NCI-H1930 (cell line): ENCODE measurements at regions not wholly inside any gene's neighbourhood (a gene's known extent, or its start where the extent isn't known, plus 50 kb on each side); places are given as distances from the start of the nearest gene placed in this dataset.

Experiments used
- DNase-seq, 2 experiments: peaks; one replicate each; lab custom pipeline; 2025; lab: John Stamatoyannopoulos, UW

DNA sequence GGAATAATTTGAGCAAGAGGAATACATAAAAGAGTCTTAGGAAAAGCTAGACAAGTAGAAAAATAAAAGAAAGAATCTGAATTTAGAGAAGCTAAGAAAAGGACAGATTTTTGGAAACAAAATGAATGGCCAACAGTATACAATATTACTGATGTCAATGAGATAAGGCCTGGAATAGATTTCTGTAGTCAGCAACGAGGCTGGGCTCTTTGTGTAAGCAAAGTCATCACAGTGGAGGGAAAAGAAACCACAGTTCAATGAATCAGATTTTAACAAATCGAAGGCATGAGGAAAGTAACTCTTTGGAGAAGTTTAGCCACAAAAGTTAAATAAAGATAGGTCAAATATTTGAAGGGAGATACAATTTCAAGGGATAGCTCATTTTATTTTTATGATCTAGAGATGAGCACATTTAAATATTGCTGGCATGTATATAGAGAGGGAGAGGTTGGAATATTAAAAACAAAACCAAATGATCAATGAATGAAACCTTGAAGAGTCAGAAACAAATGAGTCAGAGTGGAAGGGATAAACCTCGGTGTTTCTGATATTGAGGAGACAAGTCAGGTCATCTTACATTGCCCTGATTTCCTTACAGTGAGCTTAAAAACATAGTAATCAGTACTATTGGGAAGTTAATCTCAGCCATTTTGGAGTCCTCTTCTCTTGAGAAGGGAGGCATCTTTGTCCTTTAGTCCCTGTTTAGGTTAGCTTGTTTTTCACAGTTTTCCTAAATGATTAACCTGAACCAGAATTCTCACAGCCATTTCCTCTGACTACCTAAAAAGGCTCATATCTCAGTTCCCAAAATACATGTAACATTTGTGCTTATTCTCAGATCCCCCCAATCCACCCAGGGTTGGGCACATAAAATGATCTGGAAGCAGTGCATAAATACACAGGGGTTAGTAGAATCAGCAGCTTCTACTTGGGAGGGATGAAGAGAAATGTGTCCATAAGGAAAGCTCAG, 620.0 kb upstream of the B3GALT2 start:
- DNase-seq: no peak

DNA sequence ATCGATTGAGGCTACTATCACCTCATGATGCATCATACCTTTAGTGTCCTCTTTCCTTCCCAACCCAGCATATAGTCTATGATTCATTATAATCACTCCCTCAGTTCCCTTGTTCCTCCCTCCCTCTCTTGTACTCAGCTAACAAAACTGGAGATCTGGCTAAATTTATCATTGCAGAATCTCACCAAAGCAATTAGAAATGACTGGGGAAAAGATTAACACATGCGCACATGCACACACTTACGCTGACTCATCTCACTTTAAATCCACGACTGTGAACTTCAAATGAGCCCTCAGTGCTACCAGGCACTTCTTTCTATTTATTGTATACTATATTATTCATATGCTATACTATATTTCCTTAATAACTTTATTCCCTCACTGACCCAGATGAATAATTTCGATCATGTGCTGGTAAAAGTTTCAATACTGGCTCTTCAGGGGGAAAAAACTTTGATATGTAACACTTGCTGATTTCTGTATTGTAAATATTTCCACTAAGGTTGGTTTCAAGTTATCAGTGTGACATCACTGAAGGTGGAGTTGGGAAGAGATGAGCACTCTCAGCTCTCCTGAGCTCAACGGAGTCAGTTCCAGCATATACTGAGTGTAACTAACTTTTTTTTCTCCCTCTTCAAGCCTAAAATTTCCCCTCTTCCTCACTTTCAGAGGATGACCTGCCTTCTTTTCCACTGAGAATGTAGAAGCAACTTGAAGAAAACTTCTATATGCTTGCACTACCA, 613.7 kb upstream of the B3GALT2 start:
- DNase-seq: no peak

DNA sequence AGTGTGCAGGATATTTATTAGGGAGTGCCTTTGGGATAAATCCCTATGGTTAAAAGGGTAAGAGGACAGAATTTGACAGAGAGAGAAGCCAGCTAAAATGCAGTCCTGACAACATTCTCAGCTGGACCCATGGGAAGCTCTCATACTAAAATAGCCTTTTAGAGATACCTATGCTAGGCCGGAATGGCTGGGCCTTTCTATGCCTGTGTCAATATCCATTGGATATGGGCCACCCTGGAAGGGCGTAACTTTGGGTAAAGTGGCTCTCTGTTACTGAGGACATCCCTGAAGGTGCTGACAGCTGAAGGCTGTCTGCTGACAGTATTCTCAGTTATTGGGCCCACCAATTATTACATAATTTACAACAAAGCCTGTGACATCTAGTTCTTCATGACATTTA, 613.0 kb upstream of the B3GALT2 start:
- no peak for DNase-seq

DNA sequence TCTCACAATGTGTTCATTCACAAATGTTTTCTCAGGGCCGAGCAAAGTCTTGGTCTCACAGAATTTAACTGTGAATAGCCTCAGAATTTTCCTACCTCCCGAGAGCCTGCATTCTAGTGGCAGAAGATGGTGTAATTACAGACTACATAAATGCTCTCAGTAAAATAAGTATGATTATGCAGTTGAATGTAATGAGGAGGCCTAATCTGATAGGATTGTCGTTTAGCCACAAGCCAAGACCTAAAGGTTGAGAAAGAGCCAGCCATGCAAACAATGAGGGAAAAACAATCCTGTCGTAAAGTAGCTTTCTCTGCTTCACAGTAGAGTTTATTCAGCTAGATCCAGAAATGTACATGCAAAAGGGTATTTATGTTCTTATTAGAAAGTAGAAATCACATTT, 607.8 kb upstream of the B3GALT2 start:
- DNase-seq: no peak

DNA sequence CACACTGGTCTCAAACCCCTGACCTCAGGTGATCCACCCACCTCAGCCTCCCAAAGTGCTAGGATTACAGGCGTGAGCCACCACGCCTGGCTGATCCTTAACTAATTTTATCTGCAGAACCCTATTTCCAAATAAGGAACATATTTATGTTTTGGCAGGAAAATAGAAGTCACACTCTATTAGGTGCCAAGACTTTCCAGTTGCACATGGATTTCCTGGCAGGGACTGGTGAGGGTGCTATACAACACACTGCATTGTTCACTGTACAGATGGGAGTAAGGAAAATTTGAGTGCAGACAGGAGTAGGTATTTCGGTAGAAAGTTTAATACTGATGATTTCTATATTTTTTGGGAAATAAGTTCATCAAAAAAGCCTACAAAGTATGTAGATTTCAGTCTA, 605.3 kb upstream of the B3GALT2 start:
- no peak for DNase-seq

DNA sequence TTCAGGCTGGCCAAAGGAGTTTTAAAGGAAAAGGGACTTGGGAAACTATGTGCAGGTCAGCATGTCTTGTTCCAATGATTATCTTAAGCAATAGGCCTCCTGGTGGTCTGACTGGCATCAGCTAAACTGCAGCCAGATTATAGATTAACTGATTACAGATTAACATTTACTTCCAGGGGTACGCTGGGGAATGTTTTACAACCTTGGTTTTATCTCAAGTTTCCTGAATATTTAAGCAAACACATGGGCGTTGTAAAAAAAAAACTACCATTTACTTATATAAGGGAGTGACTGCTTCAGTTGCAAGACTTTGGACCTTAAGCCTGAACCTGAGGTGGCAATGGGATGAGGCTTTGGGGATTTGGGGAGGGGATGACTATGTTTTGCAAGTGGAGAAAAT, 600.6 kb upstream of the B3GALT2 start:
- no peak for DNase-seq

DNA sequence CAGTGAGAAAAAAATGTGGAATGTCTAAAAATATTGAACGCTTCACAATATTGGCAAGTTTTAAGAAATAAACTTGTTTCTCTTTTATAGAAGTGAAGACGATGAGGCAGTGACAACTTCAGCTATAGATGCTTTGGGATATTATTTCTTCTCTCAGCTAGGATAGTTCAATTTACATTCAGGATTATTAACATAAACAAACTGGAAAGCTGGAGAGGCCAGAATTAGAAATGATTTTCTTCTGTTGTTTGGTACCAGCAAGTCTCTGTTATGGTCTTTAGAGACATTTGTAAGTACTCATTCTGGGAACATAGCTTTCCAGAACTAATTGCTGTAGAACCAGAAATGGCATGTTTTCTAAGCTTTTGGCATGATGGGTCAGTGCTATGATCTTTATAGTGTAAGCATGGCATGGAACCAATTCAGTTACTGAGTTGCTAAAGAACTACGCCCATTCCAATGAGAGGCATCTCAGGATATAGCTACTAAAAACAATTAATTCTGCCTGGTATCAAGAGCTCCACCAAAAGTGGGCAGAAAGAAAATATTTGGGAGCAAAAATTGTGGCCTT, 599.5 kb upstream of the B3GALT2 start:
- DNase-seq: no peak

DNA sequence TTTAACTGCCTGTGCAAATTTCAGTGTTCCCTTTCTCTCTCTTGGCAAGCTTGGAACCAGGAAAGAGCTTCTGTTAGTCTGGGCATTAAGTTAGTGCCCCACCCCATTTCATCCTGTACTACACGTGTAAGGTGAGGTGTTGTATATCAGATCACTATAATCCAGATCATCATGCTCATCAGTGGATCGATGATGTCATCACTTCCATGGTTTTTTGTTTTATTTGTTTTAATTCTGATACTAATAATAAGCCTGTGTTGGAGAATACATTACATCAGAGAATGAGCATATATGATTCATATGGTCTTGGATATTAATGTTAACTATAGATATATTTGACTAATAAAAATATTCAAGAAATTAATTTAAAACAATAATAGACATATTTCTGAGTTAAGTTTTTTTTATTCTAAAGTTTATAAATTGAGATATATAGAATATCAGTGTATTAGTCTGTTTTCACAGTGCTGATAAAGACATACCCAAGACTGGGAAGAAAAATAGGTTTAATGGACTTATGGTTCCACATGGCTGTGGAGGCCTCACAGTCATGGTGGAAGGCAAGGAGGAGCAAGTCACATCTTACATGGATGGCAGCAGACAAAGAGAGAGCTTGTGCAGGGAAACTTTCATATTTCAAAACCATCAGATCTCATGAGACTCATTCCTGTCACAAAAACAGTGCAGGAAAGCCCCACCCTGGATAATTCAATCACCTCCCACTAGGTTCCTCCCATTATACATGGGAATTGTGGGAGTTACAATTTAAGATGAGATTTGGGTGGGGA, 588.3 kb upstream of the B3GALT2 start:
- no peak for DNase-seq

DNA sequence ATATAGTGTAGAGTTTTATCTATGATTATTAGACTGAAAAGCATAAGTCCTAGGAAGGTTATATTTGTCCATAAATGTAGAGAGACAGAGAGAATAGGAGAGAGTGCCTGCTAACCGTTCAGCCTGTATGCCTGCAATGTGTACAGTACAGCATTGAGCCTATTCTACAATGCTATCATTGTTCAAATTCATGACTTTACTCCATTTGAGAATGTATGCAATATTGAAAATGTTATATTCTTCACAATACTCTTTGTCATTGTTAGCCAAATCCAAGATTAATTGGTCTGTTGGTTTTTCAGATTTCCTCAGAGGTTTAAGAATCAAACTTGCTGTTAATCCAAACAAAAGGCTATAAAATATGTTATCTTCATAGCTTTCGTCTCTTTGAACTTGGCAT, 585.2 kb upstream of the B3GALT2 start:
- DNase-seq: no peak

DNA sequence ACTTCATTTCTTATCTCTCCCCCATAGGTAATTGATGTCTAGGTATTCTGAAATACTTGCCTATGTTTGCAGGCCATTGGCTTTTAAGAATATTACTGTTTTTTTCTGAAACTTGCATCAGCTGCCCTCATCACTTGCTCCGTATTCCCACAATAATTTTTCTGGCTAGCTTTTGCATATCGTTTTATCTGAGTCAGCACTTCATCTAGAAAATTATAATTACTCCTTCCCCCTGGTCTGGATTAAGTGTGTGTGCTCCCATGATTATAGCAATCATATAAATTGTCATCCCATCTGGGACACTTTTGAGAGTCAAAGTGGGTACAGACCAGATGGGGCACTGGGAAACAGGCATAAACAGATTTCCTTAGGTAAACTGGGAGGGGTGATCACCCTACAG, 583.2 kb upstream of the B3GALT2 start:
- DNase-seq: no peak

DNA sequence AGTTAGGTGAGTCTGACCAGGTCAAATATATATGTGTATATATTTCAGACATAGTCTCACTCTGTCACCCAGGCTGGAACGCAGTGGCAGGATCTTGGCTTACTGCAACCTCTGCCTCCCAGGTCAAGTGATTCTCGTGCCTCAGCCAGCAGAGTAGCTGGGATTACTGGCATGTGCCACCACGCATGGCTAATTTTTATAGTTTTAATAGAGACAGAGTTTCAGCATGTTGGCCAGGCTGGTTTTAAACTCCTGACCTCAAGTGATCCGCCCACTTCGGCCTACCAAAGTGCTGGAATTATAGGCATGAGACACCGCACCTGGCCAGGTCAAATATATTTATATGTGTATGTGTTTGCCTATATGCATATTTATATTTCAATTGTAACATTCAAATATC, 581.5 kb upstream of the B3GALT2 start:
- no peak for DNase-seq

DNA sequence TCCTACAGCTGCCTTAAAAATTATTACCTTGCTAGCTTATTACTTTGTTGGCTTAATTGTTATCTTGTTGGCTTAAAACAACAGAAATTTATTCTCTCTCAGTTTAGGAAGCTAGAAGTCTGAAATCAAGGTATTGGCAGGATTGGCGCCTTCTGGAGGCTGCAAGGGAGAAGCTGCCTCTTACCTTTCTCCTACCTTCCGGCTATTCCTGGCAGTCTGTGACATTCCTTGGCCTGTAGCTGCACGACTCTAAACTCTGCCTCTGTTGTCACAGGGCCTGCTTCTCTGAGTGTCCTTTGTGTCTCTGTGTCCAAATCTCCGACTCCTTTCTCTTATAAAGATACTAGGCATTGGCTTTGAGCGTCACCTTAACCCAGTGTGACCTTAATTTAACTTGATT, 579.9 kb upstream of the B3GALT2 start:
- DNase-seq: no peak

DNA sequence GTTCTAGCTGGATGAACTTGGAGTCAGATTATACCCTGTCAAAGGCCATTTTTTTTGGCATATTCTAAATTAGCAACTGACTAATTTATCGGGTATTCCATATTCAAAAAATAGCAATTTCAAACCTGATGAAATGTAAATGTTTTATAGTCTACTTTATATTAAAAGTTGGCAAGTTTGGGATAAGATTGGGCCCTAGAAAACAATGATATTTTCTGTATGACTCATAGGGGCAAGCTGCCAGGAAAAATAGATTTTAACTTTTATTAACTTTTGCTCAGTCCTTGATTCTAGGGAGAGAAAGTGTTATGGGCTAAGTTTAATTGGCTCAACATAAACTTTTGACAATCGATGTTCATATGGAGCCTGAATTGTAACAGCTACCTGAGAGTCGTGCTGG, 576.9 kb upstream of the B3GALT2 start:
- no peak for DNase-seq

DNA sequence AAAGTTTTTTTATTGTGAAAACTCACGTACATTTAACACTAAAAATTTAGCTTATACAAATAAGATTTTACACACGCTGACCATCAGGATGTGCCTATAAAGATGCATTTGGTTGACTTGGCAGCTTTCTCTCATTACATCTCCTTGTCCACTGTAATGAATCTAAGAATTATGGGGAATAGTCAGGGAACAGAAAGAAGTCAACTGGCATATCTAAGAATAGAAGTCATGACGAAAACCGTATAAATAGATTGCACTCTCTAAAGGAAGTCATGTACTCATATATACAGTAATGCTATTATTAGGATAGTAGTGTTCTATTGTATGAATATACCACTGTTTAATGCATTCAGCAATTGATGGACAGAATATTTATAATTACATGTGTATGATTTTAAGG, 575.8 kb upstream of the B3GALT2 start:
- no peak for DNase-seq

DNA sequence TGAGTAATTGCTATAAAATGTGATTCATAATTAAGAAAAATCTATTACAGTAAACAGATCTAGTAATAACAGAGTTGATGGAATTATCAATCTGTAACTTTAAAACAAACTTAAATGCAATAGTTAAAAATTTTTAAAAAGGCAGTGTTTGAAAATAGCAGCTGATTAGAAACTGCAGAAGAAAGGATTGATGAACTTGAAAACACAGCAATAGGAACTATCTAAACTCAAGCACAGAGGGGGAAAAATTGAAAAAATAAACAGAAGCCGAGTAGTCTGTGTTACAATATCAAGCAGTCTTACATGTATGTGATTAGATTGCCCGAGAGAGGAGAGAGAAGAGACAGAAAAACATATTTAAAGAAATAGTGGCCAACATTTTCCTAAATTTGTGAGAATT, 569.0 kb upstream of the B3GALT2 start:
- no peak for DNase-seq

DNA sequence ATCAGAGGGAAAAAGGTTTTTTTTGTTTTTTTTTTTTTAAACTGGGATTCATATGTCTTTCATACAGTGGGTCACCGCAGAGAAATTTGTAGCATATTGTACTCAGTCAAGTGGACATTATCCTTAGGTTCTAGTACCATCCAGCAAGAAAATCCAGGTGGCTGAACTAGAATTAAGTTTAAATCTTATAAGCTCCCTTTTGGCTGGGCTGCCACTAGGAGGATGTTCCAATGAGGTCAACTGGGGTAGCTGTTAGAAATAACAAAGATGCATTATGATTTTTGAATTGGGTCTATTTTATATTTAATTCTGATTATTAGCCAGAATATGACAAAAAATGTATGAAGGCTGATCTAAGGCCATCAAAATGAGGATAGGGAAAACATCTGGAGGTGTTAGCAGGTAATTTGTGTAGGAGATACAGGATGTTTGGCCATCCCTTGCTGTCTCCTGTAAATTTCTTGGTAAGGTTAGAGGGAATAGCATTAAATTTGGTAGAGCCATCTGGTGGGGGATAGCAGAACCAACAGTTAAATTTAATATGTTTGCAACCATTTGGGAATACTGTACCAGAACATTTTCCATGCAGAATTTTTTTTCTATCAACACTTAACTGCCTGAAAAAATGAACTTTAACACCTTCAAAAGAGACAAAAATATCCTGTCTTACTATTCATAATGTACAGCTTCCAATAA, 568.5 kb upstream of the B3GALT2 start:
- DNase-seq: no peak

DNA sequence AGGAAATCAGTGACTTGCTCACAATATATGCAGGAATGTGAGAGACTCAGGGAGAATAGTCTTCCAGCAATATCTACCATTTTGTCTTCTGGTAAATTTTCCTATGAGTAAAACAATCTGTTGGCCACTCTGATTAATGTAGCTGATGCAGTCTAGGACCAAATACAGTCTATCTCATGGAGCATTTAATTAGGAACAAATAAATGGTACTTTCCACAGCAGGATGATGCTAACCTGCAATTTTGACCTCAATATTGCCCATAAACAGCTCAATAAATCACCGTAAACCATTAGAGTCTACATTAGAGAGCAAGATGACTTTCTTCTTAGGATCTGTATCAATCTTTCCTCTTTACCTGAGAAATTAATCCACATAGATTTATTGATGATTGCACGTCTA, 567.7 kb upstream of the B3GALT2 start:
- DNase-seq: no peak

DNA sequence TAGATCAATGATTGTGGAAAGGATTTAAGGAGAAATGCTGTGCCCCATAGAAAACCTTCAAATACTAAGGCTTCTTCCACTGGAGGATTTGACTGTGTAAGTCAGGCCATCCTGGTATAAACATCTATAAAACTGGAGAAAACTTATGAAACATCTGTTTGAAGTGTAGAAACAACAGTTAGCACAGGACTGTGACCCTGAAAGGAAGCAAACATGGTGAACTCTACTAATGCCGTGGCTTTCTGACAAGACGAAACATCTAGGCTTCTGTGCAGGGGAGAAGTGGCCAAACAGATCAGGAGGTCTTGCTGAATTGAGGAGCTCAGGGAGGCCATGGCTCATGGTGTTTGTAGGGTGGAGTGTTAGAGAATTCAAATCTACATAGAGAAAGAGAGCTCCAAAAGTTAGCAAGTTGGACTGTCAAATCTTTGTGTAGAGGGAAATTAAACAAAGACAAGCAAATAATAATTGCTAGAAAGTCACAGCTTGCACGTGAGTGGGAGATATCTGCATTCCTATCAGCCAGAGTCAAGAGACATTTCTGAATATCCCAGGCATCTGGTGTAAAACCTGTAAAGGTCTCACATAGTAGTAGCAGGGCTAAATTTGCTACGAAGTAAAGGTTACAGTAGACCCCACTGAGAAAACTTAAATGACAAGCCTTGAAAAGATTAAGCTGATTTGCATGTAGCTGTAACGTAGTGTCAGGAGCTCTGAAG, 566.8 kb upstream of the B3GALT2 start:
- no peak for DNase-seq

DNA sequence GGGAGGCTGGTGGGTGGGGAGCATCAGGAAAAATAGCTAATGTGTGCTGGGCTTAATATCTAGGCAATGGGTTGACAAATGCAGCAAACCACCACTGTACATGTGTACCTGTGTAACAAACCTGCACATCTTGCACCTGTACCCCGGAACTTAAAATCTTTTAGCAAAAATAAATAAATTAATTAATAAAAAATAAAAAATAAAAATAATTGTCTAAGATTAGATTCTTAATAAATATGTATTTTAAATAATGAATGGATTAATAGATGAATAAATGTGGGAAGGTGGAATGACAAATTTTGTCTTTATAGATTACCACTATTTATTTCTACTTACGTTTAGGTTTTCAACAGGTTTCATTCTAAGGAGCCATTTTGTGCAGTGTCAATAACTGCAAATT, 563.5 kb upstream of the B3GALT2 start:
- no peak for DNase-seq

DNA sequence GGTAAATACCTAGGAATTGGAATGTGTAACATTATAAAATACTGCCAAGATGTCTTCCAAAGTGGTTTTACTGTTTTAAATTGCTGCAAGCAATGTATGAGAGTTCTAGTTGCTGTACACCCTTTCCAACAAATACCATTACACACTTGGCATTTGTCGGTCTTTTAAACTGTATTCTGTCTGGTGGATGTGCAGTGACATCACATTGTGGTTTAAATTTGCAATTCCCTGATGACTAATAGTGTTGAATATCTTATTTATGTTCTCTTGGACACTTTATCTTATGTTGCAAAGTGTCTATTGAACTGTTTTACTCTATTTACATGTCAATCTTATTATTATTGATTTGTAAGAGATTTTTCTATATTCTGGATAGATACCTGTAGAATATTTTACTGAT, 561.2 kb upstream of the B3GALT2 start:
- DNase-seq: no peak

DNA sequence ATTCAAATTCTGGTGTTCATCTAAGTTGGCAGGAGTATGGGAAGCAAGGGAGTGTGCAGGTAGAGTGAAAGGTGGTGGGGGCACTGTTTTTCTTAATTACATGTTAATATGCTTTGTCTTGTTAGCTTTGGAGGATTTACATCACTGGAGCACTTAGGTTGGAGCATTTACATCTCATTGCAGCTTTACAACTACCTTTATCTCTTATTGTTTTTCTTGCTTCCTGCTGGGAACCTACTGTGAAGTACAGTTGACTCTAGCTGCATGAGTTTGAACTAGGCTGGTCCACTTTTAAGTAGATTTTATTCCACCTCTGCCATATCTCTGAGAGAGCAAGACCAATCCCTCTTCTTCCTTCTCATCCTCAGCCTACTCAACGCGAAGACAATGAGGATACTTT, 554.8 kb upstream of the B3GALT2 start:
- DNase-seq: no peak
